HEK293T (cell line): ENCODE measurements at regions not wholly inside any gene's neighbourhood (a gene's known extent, or its start where the extent isn't known, plus 50 kb on each side); places are given as distances from the start of the nearest gene placed in this dataset.

Experiments
- ELF4 ChIP-seq: fragments of 450-650 bp; IDR thresholded peaks from 2 replicates; pipeline ENCODE4 v1.6.1; 2017; ENCODE audit warnings: antibody characterized with exemption
- FOXM1 ChIP-seq: fragments of 450-650 bp; IDR thresholded peaks from 2 replicates; pipeline ENCODE4 v1.6.1; 2017; ENCODE audit warnings: mild to moderate bottlenecking, borderline replicate concordance
- SP1 ChIP-seq: fragments of 450-650 bp; IDR thresholded peaks from 2 replicates; pipeline ENCODE4 v1.6.1; 2017

- no peak for TF ChIP-seq ELF4
- no peak for TF ChIP-seq FOXM1
- TF ChIP-seq SP1: no peak
Observed at GRCh38 chrX:7784580-7784979, 58.4 kb upstream of the VCX start.
